Ascending aorta (tissue), 2 donors: ENCODE measurements at regions not wholly inside any gene's neighbourhood (a gene's known extent, or its start where the extent isn't known, plus 50 kb on each side); places are given as distances from the start of the nearest gene placed in this dataset.

Experiments
- DNase-seq, 2 donors: peaks; one replicate each; pipeline ENCODE4 v3.0.0-alpha.2; 2019; ENCODE audit warnings: low spot score in 2 of 2
- H3K27ac ChIP-seq, 2 donors: fragments of 200-600 bp; sonication (generic); one replicate each; pipeline ENCODE4 v1.5.1; 2016 to 2017; ENCODE audit warnings: mild to moderate bottlenecking in 1 of 2
- H3K27me3 ChIP-seq: fragments of 200-600 bp; sonication (generic); one replicate; pipeline ENCODE4 v1.5.1; 2017
- H3K36me3 ChIP-seq, 2 donors: fragments of 200-600 bp; sonication (generic); one replicate each; pipeline ENCODE4 v1.5.1; 2016
- H3K4me1 ChIP-seq, 2 donors: fragments of 200-600 bp; sonication (generic); one replicate each; pipeline ENCODE4 v1.5.1; 2016 to 2017; ENCODE audit warnings: mild to moderate bottlenecking in 1 of 2
- H3K4me3 ChIP-seq, 2 donors: fragments of 200-600 bp; sonication (generic); one replicate each; pipeline ENCODE4 v1.5.1; 2016 to 2017; ENCODE audit warnings: mild to moderate bottlenecking in 1 of 2
- H3K9me3 ChIP-seq, 2 donors: fragments of 200-600 bp; sonication (generic); one replicate each; pipeline ENCODE4 v1.5.1; 2016
- CTCF ChIP-seq, 3 experiments: fragments of 200-600 bp in 2 of 3; fragments of 450-650 bp in 1 of 3; sonication (generic) in 2 of 3; IDR thresholded peaks; one replicate each; pipeline ENCODE4 v1.5.1; 2016 to 2019; ENCODE audit warnings: antibody characterized with exemption in 3 of 3, mild to moderate bottlenecking in 1 of 3, moderate library complexity in 1 of 3
- intact Hi-C: fragments of 100-400 bp; cut with DNase I; formaldehyde crosslinking; loops from one replicate; pipeline ENCODE4 v1.15.1; 2023

- Histone ChIP-seq H3K9me3 (no peaks in the 10 kb centered on the region), H3K4me1 (no peaks in the 10 kb centered on the region)
- intact Hi-C loops: no loop called here
These were observed 376.8 kb downstream of the RPS29 start for GRCh38 chr14:49209416-49209815.

GRCh38 chr14:49206828-49207227, 379.4 kb downstream of the RPS29 start:
- H3K4me3 ChIP-seq: no peak overlapping the region
- no peaks in the 10 kb centered on the region for H3K36me3 ChIP-seq
- no peak overlapping the region for H3K27ac ChIP-seq
- H3K27me3 ChIP-seq: no peaks in the 10 kb centered on the region
- TF ChIP-seq CTCF (IDR thresholded peaks at IDR 0.05): no peak
- no peaks in the 10 kb centered on the region for H3K9me3 ChIP-seq
- DNase-seq: no peak
- H3K4me1 ChIP-seq: no peaks in the 10 kb centered on the region
- intact Hi-C loops: no loop called here

More at GRCh38 chr14:49209416-49209815, 376.8 kb downstream of the RPS29 start:
- Histone ChIP-seq H3K27ac (no peak overlapping the region), H3K27me3 (no peaks in the 10 kb centered on the region), H3K36me3 (no peaks in the 10 kb centered on the region), H3K4me3 (no peak overlapping the region)
- DNase-seq: no peak
- no peak for TF ChIP-seq CTCF (IDR thresholded peaks at IDR 0.05)

- Histone ChIP-seq H3K27ac (no peak overlapping the region), H3K4me1 (no peaks in the 10 kb centered on the region), H3K36me3 (no peaks in the 10 kb centered on the region), H3K4me3 (no peak overlapping the region), H3K27me3 (no peaks in the 10 kb centered on the region), H3K9me3 (no peaks in the 10 kb centered on the region)
- DNase-seq: no peak
- no peak for TF ChIP-seq CTCF (IDR thresholded peaks at IDR 0.05)
- intact Hi-C loops: no loop called here
These were observed 382.5 kb downstream of the RPS29 start for GRCh38 chr14:49203676-49204075.

GRCh38 chr14:49199159-49199558, 387.0 kb downstream of the RPS29 start:
- no peaks in the 10 kb centered on the region for H3K27me3 ChIP-seq
- intact Hi-C loops: no loop called here
- no peak for TF ChIP-seq CTCF (IDR thresholded peaks at IDR 0.05)

GRCh38 chr14:49196327-49196726, 389.9 kb downstream of the RPS29 start:
- intact Hi-C loops: no loop called here
- Histone ChIP-seq H3K9me3 (no peaks in the 10 kb centered on the region), H3K27me3 (no peaks in the 10 kb centered on the region)

More at GRCh38 chr14:49199159-49199558, 387.0 kb downstream of the RPS29 start:
- Histone ChIP-seq H3K4me1 (no peaks in the 10 kb centered on the region), H3K36me3 (no peaks in the 10 kb centered on the region), H3K9me3 (no peaks in the 10 kb centered on the region), H3K4me3 (no peak overlapping the region), H3K27ac (no peak overlapping the region)
- DNase-seq: no peak

More at GRCh38 chr14:49196327-49196726, 389.9 kb downstream of the RPS29 start:
- Histone ChIP-seq H3K4me3 (no peak overlapping the region), H3K36me3 (no peaks in the 10 kb centered on the region), H3K4me1 (no peaks in the 10 kb centered on the region), H3K27ac (no peak overlapping the region)
- DNase-seq: no peak
- TF ChIP-seq CTCF (IDR thresholded peaks at IDR 0.05): no peak
